ENCODE measurements at regions not wholly inside any gene's neighbourhood (a gene's known extent, or its start where the extent isn't known, plus 50 kb on each side); places are given as distances from the start of the nearest gene placed in this dataset.

- DNase-seq (no peak), ATAC-seq (no peak)
- TF ChIP-seq, protein P1, sequence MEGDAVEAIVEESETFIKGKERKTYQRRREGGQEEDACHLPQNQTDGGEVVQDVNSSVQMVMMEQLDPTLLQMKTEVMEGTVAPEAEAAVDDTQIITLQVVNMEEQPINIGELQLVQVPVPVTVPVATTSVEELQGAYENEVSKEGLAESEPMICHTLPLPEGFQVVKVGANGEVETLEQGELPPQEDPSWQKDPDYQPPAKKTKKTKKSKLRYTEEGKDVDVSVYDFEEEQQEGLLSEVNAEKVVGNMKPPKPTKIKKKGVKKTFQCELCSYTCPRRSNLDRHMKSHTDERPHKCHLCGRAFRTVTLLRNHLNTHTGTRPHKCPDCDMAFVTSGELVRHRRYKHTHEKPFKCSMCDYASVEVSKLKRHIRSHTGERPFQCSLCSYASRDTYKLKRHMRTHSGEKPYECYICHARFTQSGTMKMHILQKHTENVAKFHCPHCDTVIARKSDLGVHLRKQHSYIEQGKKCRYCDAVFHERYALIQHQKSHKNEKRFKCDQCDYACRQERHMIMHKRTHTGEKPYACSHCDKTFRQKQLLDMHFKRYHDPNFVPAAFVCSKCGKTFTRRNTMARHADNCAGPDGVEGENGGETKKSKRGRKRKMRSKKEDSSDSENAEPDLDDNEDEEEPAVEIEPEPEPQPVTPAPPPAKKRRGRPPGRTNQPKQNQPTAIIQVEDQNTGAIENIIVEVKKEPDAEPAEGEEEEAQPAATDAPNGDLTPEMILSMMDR (IDR thresholded peaks at IDR 0.05), result no peak
- Histone ChIP-seq H3K4me1 (ENCODE audit: low read depth) (no peaks in the 10 kb centered on the region), H3K9me3 (no peaks in the 10 kb centered on the region), H3K4me3 (no peak overlapping the region), H3K36me3 (ENCODE audit: low read depth) (no peaks in the 10 kb centered on the region)
- intact Hi-C loops (cut with DNase I, micrococcal nuclease), result no loop called here
These were observed 103.1 kb upstream of the PCBD1 start for GRCh38 chr10:70991140-70992124.

- Histone ChIP-seq H3K4me1 (ENCODE audit: low read depth) (no peaks in the 10 kb centered on the region), H3K9me3 (no peaks in the 10 kb centered on the region), H3K36me3 (ENCODE audit: low read depth) (no peaks in the 10 kb centered on the region), H3K4me3 (no peak overlapping the region)
- TF ChIP-seq, protein P1 (IDR thresholded peaks at IDR 0.05), result no peak
- no peak for ATAC-seq
- intact Hi-C loops (cut with DNase I, micrococcal nuclease), result no loop called here
- DNase-seq, result no peak
These were observed 104.1 kb upstream of the PCBD1 start for GRCh38 chr10:70992436-70992835.

GRCh38 chr10:70993051-70993450, 104.7 kb upstream of the PCBD1 start:
- no peak for ATAC-seq
- DNase-seq, result no peak
- H3K9me3 ChIP-seq, result no peaks in the 10 kb centered on the region
- H3K4me1 ChIP-seq (ENCODE audit: low read depth), result no peaks in the 10 kb centered on the region
- intact Hi-C loops (cut with DNase I, micrococcal nuclease), result no loop called here
- H3K4me3 ChIP-seq, result no peak overlapping the region
- H3K36me3 ChIP-seq (ENCODE audit: low read depth), result no peaks in the 10 kb centered on the region
- TF ChIP-seq, protein P1 (IDR thresholded peaks at IDR 0.05), result no peak

GRCh38 chr10:70996549-70996948, 108.2 kb upstream of the PCBD1 start:
- intact Hi-C loops (cut with DNase I, micrococcal nuclease), result no loop called here
- ATAC-seq, result no peak
- Histone ChIP-seq H3K36me3 (ENCODE audit: low read depth) (no peaks in the 10 kb centered on the region), H3K9me3 (no peaks in the 10 kb centered on the region), H3K4me1 (ENCODE audit: low read depth) (no peaks in the 10 kb centered on the region), H3K4me3 (no peak overlapping the region)
- no peak for DNase-seq
- TF ChIP-seq, protein P1 (IDR thresholded peaks at IDR 0.05), result no peak

- H3K9me3 ChIP-seq, result no peaks in the 10 kb centered on the region
- TF ChIP-seq, protein P1 (IDR thresholded peaks at IDR 0.05), result no peak
- no peaks in the 10 kb centered on the region for H3K4me1 ChIP-seq (ENCODE audit: low read depth)
- intact Hi-C loops (cut with DNase I, micrococcal nuclease), result no loop called here
- no peak for ATAC-seq
- H3K36me3 ChIP-seq (ENCODE audit: low read depth), result no peaks in the 10 kb centered on the region
- no peak for DNase-seq
- no peak overlapping the region for H3K4me3 ChIP-seq
These were observed 108.9 kb upstream of the PCBD1 start for GRCh38 chr10:70997236-70997635.
